Panc1 (cell line): ENCODE measurements at regions not wholly inside any gene's neighbourhood (a gene's known extent, or its start where the extent isn't known, plus 50 kb on each side); places are given as distances from the start of the nearest gene placed in this dataset.

Source experiments
- POLR2AphosphoS5 ChIP-seq: IDR thresholded peaks from 2 replicates; pipeline ENCODE4 v1.6.1; 2012; ENCODE audit warnings: mild to moderate bottlenecking, low read depth, low read length, moderate library complexity
- TF ChIP-seq, protein P1 (sequence below): fragments of 450-650 bp; IDR thresholded peaks from 2 replicates; pipeline ENCODE4 v1.5.1; 2017; ENCODE audit warnings: mild to moderate bottlenecking

DNA sequence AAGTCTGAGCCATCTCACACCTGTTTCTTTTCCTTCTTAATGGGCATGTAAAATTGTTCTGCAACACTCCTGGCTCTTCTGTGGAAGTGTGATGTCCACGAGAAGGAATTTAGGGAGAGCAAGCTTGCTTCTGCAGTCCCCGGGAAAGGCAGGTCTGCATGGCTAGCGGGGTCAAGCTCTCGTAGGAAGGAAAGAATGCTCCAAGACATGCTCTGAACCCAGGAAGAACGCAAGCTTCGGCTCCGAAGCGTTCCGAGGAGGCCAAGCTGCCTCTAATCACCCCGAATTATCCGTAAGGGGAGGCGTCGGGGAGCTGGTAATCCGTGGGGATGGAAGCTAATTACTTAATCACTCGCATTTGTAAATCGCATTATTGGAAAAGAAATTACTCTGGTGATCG is 177.7 kb downstream of the CRLF2 start:
- TF ChIP-seq, protein P1, sequence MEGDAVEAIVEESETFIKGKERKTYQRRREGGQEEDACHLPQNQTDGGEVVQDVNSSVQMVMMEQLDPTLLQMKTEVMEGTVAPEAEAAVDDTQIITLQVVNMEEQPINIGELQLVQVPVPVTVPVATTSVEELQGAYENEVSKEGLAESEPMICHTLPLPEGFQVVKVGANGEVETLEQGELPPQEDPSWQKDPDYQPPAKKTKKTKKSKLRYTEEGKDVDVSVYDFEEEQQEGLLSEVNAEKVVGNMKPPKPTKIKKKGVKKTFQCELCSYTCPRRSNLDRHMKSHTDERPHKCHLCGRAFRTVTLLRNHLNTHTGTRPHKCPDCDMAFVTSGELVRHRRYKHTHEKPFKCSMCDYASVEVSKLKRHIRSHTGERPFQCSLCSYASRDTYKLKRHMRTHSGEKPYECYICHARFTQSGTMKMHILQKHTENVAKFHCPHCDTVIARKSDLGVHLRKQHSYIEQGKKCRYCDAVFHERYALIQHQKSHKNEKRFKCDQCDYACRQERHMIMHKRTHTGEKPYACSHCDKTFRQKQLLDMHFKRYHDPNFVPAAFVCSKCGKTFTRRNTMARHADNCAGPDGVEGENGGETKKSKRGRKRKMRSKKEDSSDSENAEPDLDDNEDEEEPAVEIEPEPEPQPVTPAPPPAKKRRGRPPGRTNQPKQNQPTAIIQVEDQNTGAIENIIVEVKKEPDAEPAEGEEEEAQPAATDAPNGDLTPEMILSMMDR, result no peak
- TF ChIP-seq POLR2AphosphoS5, result no peak
